ENCODE measurements at regions not wholly inside any gene's neighbourhood (a gene's known extent, or its start where the extent isn't known, plus 50 kb on each side); places are given as distances from the start of the nearest gene placed in this dataset.

DNA sequence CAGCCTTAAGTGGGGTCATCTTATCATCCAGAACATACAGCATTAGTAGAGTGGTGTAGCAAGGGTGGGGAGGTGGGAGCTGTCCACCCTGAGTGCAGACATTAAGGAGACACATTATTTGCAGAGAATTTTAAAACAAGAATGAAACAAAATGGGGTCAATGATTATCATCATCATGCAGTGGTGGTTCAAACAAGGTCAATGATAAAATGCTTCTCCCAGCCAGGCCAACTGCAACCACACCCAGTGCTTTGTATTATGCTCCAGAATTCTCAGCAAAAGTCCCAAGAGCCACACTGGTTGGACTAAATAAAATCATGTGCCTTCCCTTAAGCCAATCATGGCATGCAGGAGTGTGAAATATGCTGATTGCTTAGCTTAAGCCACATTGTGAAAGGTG lies 96.7 kb upstream of the FHIT start:
- TF ChIP-seq, protein P1, sequence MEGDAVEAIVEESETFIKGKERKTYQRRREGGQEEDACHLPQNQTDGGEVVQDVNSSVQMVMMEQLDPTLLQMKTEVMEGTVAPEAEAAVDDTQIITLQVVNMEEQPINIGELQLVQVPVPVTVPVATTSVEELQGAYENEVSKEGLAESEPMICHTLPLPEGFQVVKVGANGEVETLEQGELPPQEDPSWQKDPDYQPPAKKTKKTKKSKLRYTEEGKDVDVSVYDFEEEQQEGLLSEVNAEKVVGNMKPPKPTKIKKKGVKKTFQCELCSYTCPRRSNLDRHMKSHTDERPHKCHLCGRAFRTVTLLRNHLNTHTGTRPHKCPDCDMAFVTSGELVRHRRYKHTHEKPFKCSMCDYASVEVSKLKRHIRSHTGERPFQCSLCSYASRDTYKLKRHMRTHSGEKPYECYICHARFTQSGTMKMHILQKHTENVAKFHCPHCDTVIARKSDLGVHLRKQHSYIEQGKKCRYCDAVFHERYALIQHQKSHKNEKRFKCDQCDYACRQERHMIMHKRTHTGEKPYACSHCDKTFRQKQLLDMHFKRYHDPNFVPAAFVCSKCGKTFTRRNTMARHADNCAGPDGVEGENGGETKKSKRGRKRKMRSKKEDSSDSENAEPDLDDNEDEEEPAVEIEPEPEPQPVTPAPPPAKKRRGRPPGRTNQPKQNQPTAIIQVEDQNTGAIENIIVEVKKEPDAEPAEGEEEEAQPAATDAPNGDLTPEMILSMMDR (optimal IDR thresholded peaks at IDR 0.05 in 1 of 3, IDR thresholded peaks at IDR 0.05 in 1 of 3, conservative IDR thresholded peaks at IDR 0.05 in 1 of 3; ENCODE audit: extremely low read depth in 1 of 3, insufficient read depth in 2 of 3, low read length in 3 of 3): no peak
- no peak for TF ChIP-seq EZH2 (IDR thresholded peaks at IDR 0.05; ENCODE audit: low read length)
